ENCODE measurements at regions not wholly inside any gene's neighbourhood (a gene's known extent, or its start where the extent isn't known, plus 50 kb on each side); places are given as distances from the start of the nearest gene placed in this dataset.

GRCh38 chr2:215611609-215612386 is 175.9 kb upstream of the FN1 start:
- no peaks in the 10 kb centered on the region for H3K79me2 ChIP-seq (ENCODE audit: insufficient read depth)
- H3K36me3 ChIP-seq (replicated peaks in 1 of 2; ENCODE audit: control insufficient read depth in 1 of 2, insufficient read depth in 2 of 2, low read length in 1 of 2) = no peaks in the 10 kb centered on the region
- no peak overlapping the region for H2AFZ ChIP-seq (ENCODE audit: low read depth)
- TF ChIP-seq EZH2phosphoT487 (IDR thresholded peaks at IDR 0.05; ENCODE audit: borderline replicate concordance, low read depth) = no peak
- no peak for TF ChIP-seq REST (IDR thresholded peaks at IDR 0.05; ENCODE audit: low read depth, low read length)
- TF ChIP-seq POLR2AphosphoS5 (IDR thresholded peaks at IDR 0.05; ENCODE audit: low read depth, low read length) = no peak
- no peak for TF ChIP-seq SIN3A (IDR thresholded peaks at IDR 0.05; ENCODE audit: borderline replicate concordance, low read depth, low read length)
- peak; percentile 48 for TF ChIP-seq NFIC (IDR thresholded peaks at IDR 0.05; ENCODE audit: borderline replicate concordance)
- no peak for TF ChIP-seq MXI1 (IDR thresholded peaks at IDR 0.05; ENCODE audit: low read depth, low read length)
- no peak for TF ChIP-seq ZBTB33 (IDR thresholded peaks at IDR 0.05; ENCODE audit: borderline replicate concordance, low read depth)
- peak; percentile 26; the same call in 1 of the 2 replicates for TF ChIP-seq PBX3 (IDR thresholded peaks at IDR 0.05)
- H3K4me3 ChIP-seq (ENCODE audit: low read depth in 2 of 2, low read length in 1 of 2) = no peak overlapping the region
- no peaks in the 10 kb centered on the region for H3K9me2 ChIP-seq
- no peaks in the 10 kb centered on the region for H3K9me3 ChIP-seq
- no peaks in the 10 kb centered on the region for H4K20me1 ChIP-seq (ENCODE audit: insufficient read depth)
- peaks cover 0 to 23% of the 10 kb centered on the region in 2 experiments; a peak in 1 of 4 replicates for H3K4me1 ChIP-seq (ENCODE audit: control insufficient read depth in 1 of 2, insufficient read depth in 2 of 2, low read depth in 1 of 2, low read length in 1 of 2)
- peak overlapping the region in 1 of 2 experiments; percentile 11; a peak in 1 of 4 replicates for H3K27ac ChIP-seq (ENCODE audit: low read depth in 2 of 2, low read length in 1 of 2)
- no peak overlapping the region for H3K4me2 ChIP-seq
- DNase-seq = no peak
- ChIA-PET CTCF (interaction anchor here (1.2 kb wide), 1 partner anchor 45 kb away, joined by 3 read pairs; no protein-coding TSS in a partner anchor), POLR2A (no interaction called here)
- WGBS (ENCODE audit: low lambda C conversion rate) = 76% methylated on average over 7 of the region's 7 CpGs
- H3K27me3 ChIP-seq (ENCODE audit: insufficient read depth) = no peaks in the 10 kb centered on the region
- H3F3A ChIP-seq (replicated peaks; ENCODE audit: insufficient read depth) = peaks cover 27% of the 10 kb centered on the region
- no peak overlapping the region for H3K9ac ChIP-seq

Data from SK-N-SH (cell line).